GM23338 (cell line): ENCODE measurements at regions not wholly inside any gene's neighbourhood (a gene's known extent, or its start where the extent isn't known, plus 50 kb on each side); places are given as distances from the start of the nearest gene placed in this dataset.

Experiments
- ATAC-seq: fragments of 200-7000 bp; cut with Tn5 transposase; 3 replicates; pipeline ENCODE4 v1.9.1; 2020
- DNase-seq: peaks from one replicate; pipeline ENCODE4 v3.0.0-alpha.2; 2015; ENCODE audit warnings: low spot score
- H2AFZ ChIP-seq: fragments of 200-600 bp; sonication (generic); 2 replicates; pipeline ENCODE4 v1.8.0; 2016; ENCODE audit warnings: antibody characterized with exemption, mild to moderate bottlenecking, moderate library complexity
- H3F3A ChIP-seq: fragments of 200-600 bp; sonication (generic); replicated peaks from 2 replicates; pipeline ENCODE4 v1.8.0; 2017; ENCODE audit warnings: antibody characterized with exemption, mixed run types, low read depth
- H3K27ac ChIP-seq: fragments of 200-600 bp; sonication (generic); 2 replicates; pipeline ENCODE4 v1.6.1; 2016; ENCODE audit warnings: low read depth
- H3K27me3 ChIP-seq: fragments of 200-600 bp; sonication (generic); 2 replicates; pipeline ENCODE4 v1.8.0; 2016; ENCODE audit warnings: mild to moderate bottlenecking, mixed run types, moderate library complexity; ENCODE audit not compliant: insufficient read depth
- H3K36me3 ChIP-seq: fragments of 200-600 bp; sonication (generic); 2 replicates; pipeline ENCODE4 v1.8.0; 2016; ENCODE audit warnings: mild to moderate bottlenecking; ENCODE audit not compliant: insufficient read depth
- H3K4me1 ChIP-seq: fragments of 200-600 bp; sonication (generic); 2 replicates; pipeline ENCODE4 v1.8.0; 2016; ENCODE audit warnings: mild to moderate bottlenecking, moderate library complexity; ENCODE audit not compliant: insufficient read depth
- H3K4me2 ChIP-seq: fragments of 200-600 bp; sonication (generic); 2 replicates; pipeline ENCODE4 v1.7.1; 2017; ENCODE audit warnings: mixed run types
- H3K4me3 ChIP-seq: fragments of 200-600 bp; sonication (generic); 2 replicates; pipeline ENCODE4 v1.6.1; 2016; ENCODE audit warnings: mixed run types
- H3K79me2 ChIP-seq: fragments of 200-600 bp; sonication (generic); replicated peaks from 2 replicates; pipeline ENCODE4 v1.8.0; 2017; ENCODE audit warnings: mild to moderate bottlenecking; ENCODE audit not compliant: insufficient read depth
- H3K9me2 ChIP-seq: fragments of 200-600 bp; sonication (generic); 2 replicates; pipeline ENCODE4 v1.8.0; 2017; ENCODE audit not compliant: insufficient read depth
- H4K20me1 ChIP-seq: fragments of 200-600 bp; sonication (generic); replicated peaks from 2 replicates; pipeline ENCODE4 v1.8.0; 2017; ENCODE audit warnings: mild to moderate bottlenecking; ENCODE audit not compliant: insufficient read depth
- H3K27ac Mint-ChIP-seq: 2 replicates; pipeline ENCODE4 v1.8.0; 2020; ENCODE audit warnings: inconsistent platforms, mild to moderate bottlenecking, moderate library complexity, mixed read lengths
- H3K27me3 Mint-ChIP-seq: 3 replicates; pipeline ENCODE4 v1.8.0; 2022; ENCODE audit warnings: low read depth, mild to moderate bottlenecking, moderate library complexity, mixed read lengths, inconsistent platforms; ENCODE audit not compliant: insufficient read depth, poor library complexity
- H3K36me3 Mint-ChIP-seq: 3 replicates; pipeline ENCODE4 v1.8.0; 2021; ENCODE audit warnings: low read depth, mild to moderate bottlenecking, inconsistent platforms, moderate library complexity, mixed read lengths
- H3K4me1 Mint-ChIP-seq: 3 replicates; pipeline ENCODE4 v1.8.0; 2020; ENCODE audit warnings: mild to moderate bottlenecking, inconsistent platforms, mixed read lengths
- H3K4me3 Mint-ChIP-seq: 3 replicates; pipeline ENCODE4 v1.8.0; 2021; ENCODE audit warnings: moderate library complexity, mild to moderate bottlenecking, inconsistent platforms, mixed read lengths
- H3K9me3 Mint-ChIP-seq: 3 replicates; pipeline ENCODE4 v1.8.0; 2020; ENCODE audit warnings: moderate library complexity, mild to moderate bottlenecking, inconsistent platforms, mixed read lengths
- CREB1 ChIP-seq: fragments of 250-450 bp; sonication (Bioruptor Pico); IDR thresholded peaks from 2 replicates; pipeline ENCODE4 v1.5.0; 2020; ENCODE audit warnings: low read depth, mild to moderate bottlenecking, moderate library complexity
- CTCF ChIP-seq, 2 experiments: fragments of 200-600 bp in 1 of 2; sonication (generic) in 1 of 2; conservative IDR thresholded peaks; 2 replicates each; pipeline versions ENCODE4 v1.5.1 to v1.6.1; 2016 to 2017; ENCODE audit warnings: antibody characterized with exemption in 2 of 2, low read depth in 2 of 2, mild to moderate bottlenecking in 2 of 2, moderate library complexity in 1 of 2
- EZH2 ChIP-seq: fragments of 200-600 bp; sonication (generic); IDR thresholded peaks from one replicate; pipeline ENCODE4 v1.8.0; 2017; ENCODE audit warnings: antibody characterized with exemption, mild to moderate bottlenecking, low read depth; ENCODE audit not compliant: unreplicated experiment
- EZH2phosphoT487 ChIP-seq: fragments of 200-600 bp; sonication (generic); IDR thresholded peaks from one replicate; pipeline ENCODE4 v1.8.1; 2018; ENCODE audit warnings: antibody characterized with exemption; ENCODE audit not compliant: unreplicated experiment
- JUNB ChIP-seq: IDR thresholded peaks from one replicate; pipeline ENCODE4 v1.6.1; 2016; ENCODE audit warnings: antibody characterized with exemption; ENCODE audit not compliant: unreplicated experiment
- NANOG ChIP-seq: IDR thresholded peaks from 2 replicates; pipeline ENCODE4 v1.6.1; 2016; ENCODE audit warnings: antibody characterized with exemption, borderline replicate concordance
- POLR2AphosphoS5 ChIP-seq: IDR thresholded peaks from 2 replicates; pipeline ENCODE4 v1.6.1; 2016; ENCODE audit warnings: antibody characterized with exemption, low read depth
- ZNF114 ChIP-seq: fragments of 250-450 bp; sonication (Bioruptor Pico); IDR thresholded peaks from 2 replicates; pipeline ENCODE4 v1.5.0; 2020; ENCODE audit warnings: mild to moderate bottlenecking, moderate library complexity
- ZNF331 ChIP-seq: fragments of 250-450 bp; sonication (Bioruptor Pico); IDR thresholded peaks from 2 replicates; pipeline ENCODE4 v1.5.0; 2020; ENCODE audit warnings: low read depth, mild to moderate bottlenecking, moderate library complexity
- TF ChIP-seq, protein P1 (sequence below): IDR thresholded peaks from 2 replicates; pipeline ENCODE4 v1.6.1; 2016; ENCODE audit warnings: antibody characterized with exemption

DNA sequence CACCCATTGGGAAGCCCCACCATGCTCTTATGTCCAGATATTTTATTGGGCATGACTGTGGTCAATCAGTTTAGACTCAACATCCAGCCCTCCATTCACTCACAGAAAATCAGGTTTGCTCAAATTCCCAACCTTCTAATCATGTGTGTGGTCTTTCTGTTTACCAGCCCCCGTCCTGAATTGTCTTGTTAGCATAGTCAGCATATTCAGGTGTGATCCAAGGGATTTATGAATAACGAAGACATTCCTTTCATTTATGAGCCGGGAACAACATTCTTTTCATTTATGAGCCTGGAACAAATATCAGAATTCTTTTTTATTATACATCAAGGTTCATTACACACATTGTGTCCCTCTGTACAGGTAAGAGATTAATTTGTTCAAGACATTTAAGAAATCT is 376.3 kb upstream of the POM121L12 start:
- no peak overlapping the region for H3K27ac ChIP-seq
- no peak overlapping the region for H3K4me3 ChIP-seq
- Mint-ChIP-seq H3K4me1 (peaks cover 8% of the 10 kb centered on the region; the same call in 2 of the 3 replicates), H3K36me3 (peaks cover 19% of the 10 kb centered on the region; the same call in 1 of the 3 replicates), H3K9me3 (peaks cover 9% of the 10 kb centered on the region), H3K27ac (no peak overlapping the region), H3K27me3 (no peaks in the 10 kb centered on the region), H3K4me3 (no peak overlapping the region)
- TF ChIP-seq, protein P1, sequence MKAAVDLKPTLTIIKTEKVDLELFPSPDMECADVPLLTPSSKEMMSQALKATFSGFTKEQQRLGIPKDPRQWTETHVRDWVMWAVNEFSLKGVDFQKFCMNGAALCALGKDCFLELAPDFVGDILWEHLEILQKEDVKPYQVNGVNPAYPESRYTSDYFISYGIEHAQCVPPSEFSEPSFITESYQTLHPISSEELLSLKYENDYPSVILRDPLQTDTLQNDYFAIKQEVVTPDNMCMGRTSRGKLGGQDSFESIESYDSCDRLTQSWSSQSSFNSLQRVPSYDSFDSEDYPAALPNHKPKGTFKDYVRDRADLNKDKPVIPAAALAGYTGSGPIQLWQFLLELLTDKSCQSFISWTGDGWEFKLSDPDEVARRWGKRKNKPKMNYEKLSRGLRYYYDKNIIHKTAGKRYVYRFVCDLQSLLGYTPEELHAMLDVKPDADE = no peak
- no peak for TF ChIP-seq EZH2phosphoT487
- no peak for TF ChIP-seq ZNF331 (CRISPR knock-in tag)
- TF ChIP-seq CREB1 (CRISPR knock-in tag) = no peak
- no peak for TF ChIP-seq EZH2
- no peak for TF ChIP-seq JUNB
- TF ChIP-seq NANOG = no peak
- TF ChIP-seq CTCF (conservative IDR thresholded peaks at IDR 0.05; ENCODE audit: low read depth in 2 of 2) = no peak
- TF ChIP-seq ZNF114 (CRISPR knock-in tag) = no peak
- no peak for TF ChIP-seq POLR2AphosphoS5
- ATAC-seq (no peak), DNase-seq (no peak)
- no peaks in the 10 kb centered on the region for H3K27me3 ChIP-seq
- no peak overlapping the region for H2AFZ ChIP-seq
- H3K4me2 ChIP-seq = no peak overlapping the region
- no peaks in the 10 kb centered on the region for H3K79me2 ChIP-seq
- no peaks in the 10 kb centered on the region for H3K9me2 ChIP-seq
- peaks cover 5% of the 10 kb centered on the region; the same call in 1 of the 2 replicates for H3K4me1 ChIP-seq
- no peaks in the 10 kb centered on the region for H3K36me3 ChIP-seq
- H4K20me1 ChIP-seq = no peaks in the 10 kb centered on the region
- no peaks in the 10 kb centered on the region for H3F3A ChIP-seq

GRCh38 chr7:52656098-52656497 is 379.3 kb upstream of the POM121L12 start:
- Histone ChIP-seq H3K27me3 (no peaks in the 10 kb centered on the region), H3K4me3 (no peak overlapping the region), H3K4me1 (peaks cover 5% of the 10 kb centered on the region; the same call in 1 of the 2 replicates), H3K79me2 (no peaks in the 10 kb centered on the region), H4K20me1 (no peaks in the 10 kb centered on the region), H3F3A (no peaks in the 10 kb centered on the region), H3K36me3 (no peaks in the 10 kb centered on the region), H3K4me2 (no peak overlapping the region), H3K27ac (no peak overlapping the region), H2AFZ (no peak overlapping the region), H3K9me2 (no peaks in the 10 kb centered on the region)
- DNase-seq = no peak
- Mint-ChIP-seq H3K27me3 (peaks cover 1% of the 10 kb centered on the region), H3K27ac (no peak overlapping the region), H3K36me3 (peaks cover 18% of the 10 kb centered on the region; the same call in 1 of the 3 replicates), H3K4me1 (peaks cover 8% of the 10 kb centered on the region; the same call in 2 of the 3 replicates), H3K4me3 (no peak overlapping the region), H3K9me3 (peaks cover 9% of the 10 kb centered on the region)
- no peak for ATAC-seq
- TF ChIP-seq CTCF (conservative IDR thresholded peaks at IDR 0.05; ENCODE audit: low read depth in 2 of 2) (no peak), CREB1 (CRISPR knock-in tag) (no peak), EZH2 (no peak)
- TF ChIP-seq, protein P1 = no peak
